PC-9 (cell line): ENCODE measurements at regions not wholly inside any gene's neighbourhood (a gene's known extent, or its start where the extent isn't known, plus 50 kb on each side); places are given as distances from the start of the nearest gene placed in this dataset.

Experiments
- BruUV-seq: library from RNA; stranded (reverse); fragments of 400-500 nt; replicated peaks from 2 replicates; lab custom pipeline; 2021; lab: Mats Ljungman, UMichigan
- CTCF ChIA-PET: fragments of 300-600 bp; sonication (Branson Sonifier 250); formaldehyde crosslinking; loops from one replicate; lab custom pipeline; 2022; ENCODE audit warnings: antibody characterized with exemption; lab: Charles Lee
- POLR2A ChIA-PET: fragments of 300-600 bp; sonication (Branson Sonifier 250); formaldehyde crosslinking; loops from one replicate; lab custom pipeline; 2022; ENCODE audit warnings: antibody characterized with exemption; ENCODE audit not compliant: unreplicated experiment; lab: Charles Lee
- DNase-seq, 2 experiments: peaks; one replicate each; pipeline versions ENCODE4 v3.0.0 to v3.0.0-alpha.2; 2015 to 2022; ENCODE audit warnings: mixed read lengths in 1 of 2
- H2AFZ ChIP-seq: fragments of 200-600 bp; sonication (generic); 2 replicates; pipeline ENCODE4 v1.8.1; 2017; ENCODE audit warnings: antibody characterized with exemption
- H3F3A ChIP-seq: fragments of 200-600 bp; sonication (generic); 2 replicates; pipeline ENCODE4 v1.8.1; 2017; ENCODE audit warnings: antibody characterized with exemption, mild to moderate bottlenecking, low read depth; ENCODE audit not compliant: insufficient read depth
- H3K27ac ChIP-seq: fragments of 200-600 bp; sonication (generic); 2 replicates; pipeline ENCODE4 v1.6.1; 2016; ENCODE audit warnings: mixed run types
- H3K27me3 ChIP-seq: fragments of 200-600 bp; sonication (generic); 2 replicates; pipeline ENCODE4 v1.6.1; 2016; ENCODE audit warnings: low read depth, mixed run types; ENCODE audit not compliant: insufficient read depth
- H3K36me3 ChIP-seq: fragments of 200-600 bp; sonication (generic); 2 replicates; pipeline ENCODE4 v1.6.1; 2016; ENCODE audit warnings: low read depth, mixed run types
- H3K4me1 ChIP-seq: fragments of 200-600 bp; sonication (generic); replicated peaks from 2 replicates; pipeline ENCODE4 v1.6.1; 2016; ENCODE audit warnings: mixed run types; ENCODE audit not compliant: insufficient read depth
- H3K4me2 ChIP-seq: fragments of 200-600 bp; sonication (generic); 2 replicates; pipeline ENCODE4 v1.6.1; 2017; ENCODE audit warnings: mixed run types
- H3K4me3 ChIP-seq: fragments of 200-600 bp; sonication (generic); 2 replicates; pipeline ENCODE4 v1.6.1; 2016; ENCODE audit warnings: mixed run types
- H3K79me2 ChIP-seq: fragments of 200-600 bp; sonication (generic); 2 replicates; pipeline ENCODE4 v1.6.1; 2017; ENCODE audit warnings: low read depth, mixed run types
- H3K9me2 ChIP-seq: fragments of 200-600 bp; sonication (generic); 2 replicates; pipeline ENCODE4 v1.8.1; 2017; ENCODE audit warnings: mild to moderate bottlenecking; ENCODE audit not compliant: insufficient read depth
- H3K9me3 ChIP-seq: fragments of 200-600 bp; sonication (generic); 2 replicates; pipeline ENCODE4 v1.8.1; 2016; ENCODE audit warnings: low read depth; ENCODE audit not compliant: insufficient read depth
- H4K20me1 ChIP-seq: fragments of 200-600 bp; sonication (generic); 2 replicates; pipeline ENCODE4 v1.8.1; 2017; ENCODE audit not compliant: insufficient read depth
- EZH2 ChIP-seq: fragments of 200-600 bp; sonication (generic); IDR thresholded peaks from 2 replicates; pipeline ENCODE4 v1.8.0; 2017; ENCODE audit warnings: antibody characterized with exemption, low read depth
- intact Hi-C: fragments of 100-400 bp; cut with micrococcal nuclease; formaldehyde crosslinking; loops from one replicate; pipeline ENCODE4 v1.10.0; 2022; ENCODE audit not compliant: unreplicated experiment
- TF ChIP-seq, protein P1 (sequence below): fragments of 200-600 bp; sonication (generic); conservative IDR thresholded peaks from 2 replicates; pipeline ENCODE4 v1.6.1; 2017; ENCODE audit warnings: mixed run types, antibody characterized with exemption, mild to moderate bottlenecking, moderate library complexity

GRCh38 chr22:49692499-49693225, 135.0 kb downstream of the BRD1 start:
- Histone ChIP-seq H3K9me2 (no peaks in the 10 kb centered on the region), H4K20me1 (no peaks in the 10 kb centered on the region; the same call in 1 of the 2 replicates), H3K27ac (no peak overlapping the region), H3K27me3 (peaks cover 97% of the 10 kb centered on the region), H3K36me3 (no peaks in the 10 kb centered on the region), H3K79me2 (no peaks in the 10 kb centered on the region), H3K4me2 (no peak overlapping the region), H3K4me3 (no peak overlapping the region), H3K4me1 (no peaks in the 10 kb centered on the region), H3K9me3 (peaks cover 11% of the 10 kb centered on the region), H3F3A (no peaks in the 10 kb centered on the region), H2AFZ (no peak overlapping the region)
- intact Hi-C loops: no loop called here
- no peak for DNase-seq
- ChIA-PET POLR2A (no interaction called here), CTCF (no interaction called here)
- BruUV-seq: no TSS peak
- no peak for TF ChIP-seq EZH2
- TF ChIP-seq, protein P1, sequence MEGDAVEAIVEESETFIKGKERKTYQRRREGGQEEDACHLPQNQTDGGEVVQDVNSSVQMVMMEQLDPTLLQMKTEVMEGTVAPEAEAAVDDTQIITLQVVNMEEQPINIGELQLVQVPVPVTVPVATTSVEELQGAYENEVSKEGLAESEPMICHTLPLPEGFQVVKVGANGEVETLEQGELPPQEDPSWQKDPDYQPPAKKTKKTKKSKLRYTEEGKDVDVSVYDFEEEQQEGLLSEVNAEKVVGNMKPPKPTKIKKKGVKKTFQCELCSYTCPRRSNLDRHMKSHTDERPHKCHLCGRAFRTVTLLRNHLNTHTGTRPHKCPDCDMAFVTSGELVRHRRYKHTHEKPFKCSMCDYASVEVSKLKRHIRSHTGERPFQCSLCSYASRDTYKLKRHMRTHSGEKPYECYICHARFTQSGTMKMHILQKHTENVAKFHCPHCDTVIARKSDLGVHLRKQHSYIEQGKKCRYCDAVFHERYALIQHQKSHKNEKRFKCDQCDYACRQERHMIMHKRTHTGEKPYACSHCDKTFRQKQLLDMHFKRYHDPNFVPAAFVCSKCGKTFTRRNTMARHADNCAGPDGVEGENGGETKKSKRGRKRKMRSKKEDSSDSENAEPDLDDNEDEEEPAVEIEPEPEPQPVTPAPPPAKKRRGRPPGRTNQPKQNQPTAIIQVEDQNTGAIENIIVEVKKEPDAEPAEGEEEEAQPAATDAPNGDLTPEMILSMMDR: no peak

- BruUV-seq: no TSS peak
- intact Hi-C loops: no loop called here
- ChIA-PET POLR2A (no interaction called here), CTCF (no interaction called here)
- Histone ChIP-seq H3K79me2 (no peaks in the 10 kb centered on the region), H4K20me1 (no peaks in the 10 kb centered on the region; the same call in 1 of the 2 replicates), H3F3A (no peaks in the 10 kb centered on the region), H2AFZ (no peak overlapping the region), H3K9me3 (0 out of 2 replicates have a peak, but pooled peaks cover 4% of the 10 kb centered on the region), H3K36me3 (no peaks in the 10 kb centered on the region), H3K4me1 (no peaks in the 10 kb centered on the region), H3K4me2 (no peak overlapping the region), H3K9me2 (no peaks in the 10 kb centered on the region), H3K4me3 (no peak overlapping the region), H3K27me3 (peaks cover 98% of the 10 kb centered on the region), H3K27ac (no peak overlapping the region)
- DNase-seq: no peak
- TF ChIP-seq, protein P1: no peak
- no peak; the same call in 1 of the 2 replicates for TF ChIP-seq EZH2
Observed at GRCh38 chr22:49691256-49691655, 136.4 kb downstream of the BRD1 start.

GRCh38 chr22:49690454-49690853, 137.2 kb downstream of the BRD1 start:
- no peak overlapping the region for H3K4me2 ChIP-seq
- H3K9me2 ChIP-seq: no peaks in the 10 kb centered on the region
- no peaks in the 10 kb centered on the region for H3K36me3 ChIP-seq
- no peaks in the 10 kb centered on the region; the same call in 1 of the 2 replicates for H4K20me1 ChIP-seq
- ChIA-PET POLR2A (no interaction called here), CTCF (no interaction called here)
- no peaks in the 10 kb centered on the region for H3F3A ChIP-seq
- intact Hi-C loops: no loop called here
- TF ChIP-seq EZH2: no peak
- TF ChIP-seq, protein P1: no peak
- H3K4me3 ChIP-seq: no peak overlapping the region
- BruUV-seq: no TSS peak
- no peaks in the 10 kb centered on the region for H3K79me2 ChIP-seq
- no peak overlapping the region for H2AFZ ChIP-seq
- H3K9me3 ChIP-seq: 0 out of 2 replicates have a peak, but pooled peaks cover 4% of the 10 kb centered on the region
- H3K4me1 ChIP-seq: no peaks in the 10 kb centered on the region
- no peak for DNase-seq
- peaks cover 100% of the 10 kb centered on the region for H3K27me3 ChIP-seq
- no peak overlapping the region for H3K27ac ChIP-seq
